Ishikawa (cell line): ENCODE measurements at regions not wholly inside any gene's neighbourhood (a gene's known extent, or its start where the extent isn't known, plus 50 kb on each side); places are given as distances from the start of the nearest gene placed in this dataset.

Experiments used
- CEBPB ChIP-seq: IDR thresholded peaks from 2 replicates; pipeline ENCODE4 v1.6.1; 2012
- CREB1 ChIP-seq: IDR thresholded peaks from 2 replicates; pipeline ENCODE4 v1.6.1; 2012; ENCODE audit warnings: low read depth
- EGR1 ChIP-seq: IDR thresholded peaks from 2 replicates; pipeline ENCODE4 v1.6.1; 2012
- EP300 ChIP-seq: IDR thresholded peaks from 2 replicates; pipeline ENCODE4 v1.6.1; 2012; ENCODE audit warnings: borderline replicate concordance
- FOXM1 ChIP-seq: IDR thresholded peaks from 2 replicates; pipeline ENCODE4 v1.6.1; 2012; ENCODE audit warnings: low read depth, borderline replicate concordance
- MAX ChIP-seq: IDR thresholded peaks from 2 replicates; pipeline ENCODE4 v1.6.1; 2012
- NFIC ChIP-seq: IDR thresholded peaks from 2 replicates; pipeline ENCODE4 v1.6.1; 2012
- RAD21 ChIP-seq: IDR thresholded peaks from 2 replicates; pipeline ENCODE4 v1.6.1; 2012; ENCODE audit warnings: low read depth
- TAF1 ChIP-seq: IDR thresholded peaks from 2 replicates; pipeline ENCODE4 v1.6.1; 2012; ENCODE audit warnings: low read depth, mild to moderate bottlenecking
- TCF12 ChIP-seq: IDR thresholded peaks from 2 replicates; pipeline ENCODE4 v1.6.1; 2012; ENCODE audit warnings: low read depth
- TEAD4 ChIP-seq: IDR thresholded peaks from 2 replicates; pipeline ENCODE4 v1.6.1; 2012
- USF1 ChIP-seq: IDR thresholded peaks from 2 replicates; pipeline ENCODE4 v1.6.1; 2012
- YY1 ChIP-seq: IDR thresholded peaks from 2 replicates; pipeline ENCODE4 v1.6.1; 2012; ENCODE audit warnings: low read depth
- ZBTB7A ChIP-seq: IDR thresholded peaks from 2 replicates; pipeline ENCODE4 v1.6.1; 2012; ENCODE audit warnings: low read depth
- TF ChIP-seq, protein P1 (sequence below): IDR thresholded peaks from 2 replicates; pipeline ENCODE4 v1.6.1; 2012; ENCODE audit warnings: low read depth, mild to moderate bottlenecking

- TF ChIP-seq TEAD4 (no peak), MAX (no peak), EP300 (no peak), CREB1 (no peak), YY1 (no peak), TCF12 (no peak), FOXM1 (no peak), EGR1 (no peak), USF1 (no peak), NFIC (no peak), TAF1 (no peak), CEBPB (no peak), RAD21 (no peak)
These were observed 220.7 kb upstream of the GLI3 start for GRCh38 chr7:42457663-42458062.

GRCh38 chr7:42456756-42457276 lies 219.8 kb upstream of the GLI3 start:
- TF ChIP-seq EGR1, result no peak
- no peak for TF ChIP-seq NFIC
- no peak for TF ChIP-seq CREB1
- no peak for TF ChIP-seq MAX
- no peak for TF ChIP-seq ZBTB7A
- TF ChIP-seq TAF1, result no peak
- no peak for TF ChIP-seq FOXM1
- TF ChIP-seq CEBPB, result no peak
- TF ChIP-seq RAD21, result no peak
- no peak for TF ChIP-seq TEAD4
- TF ChIP-seq TCF12, result no peak
- TF ChIP-seq YY1, result no peak
- TF ChIP-seq EP300, result no peak
- TF ChIP-seq, protein P1, sequence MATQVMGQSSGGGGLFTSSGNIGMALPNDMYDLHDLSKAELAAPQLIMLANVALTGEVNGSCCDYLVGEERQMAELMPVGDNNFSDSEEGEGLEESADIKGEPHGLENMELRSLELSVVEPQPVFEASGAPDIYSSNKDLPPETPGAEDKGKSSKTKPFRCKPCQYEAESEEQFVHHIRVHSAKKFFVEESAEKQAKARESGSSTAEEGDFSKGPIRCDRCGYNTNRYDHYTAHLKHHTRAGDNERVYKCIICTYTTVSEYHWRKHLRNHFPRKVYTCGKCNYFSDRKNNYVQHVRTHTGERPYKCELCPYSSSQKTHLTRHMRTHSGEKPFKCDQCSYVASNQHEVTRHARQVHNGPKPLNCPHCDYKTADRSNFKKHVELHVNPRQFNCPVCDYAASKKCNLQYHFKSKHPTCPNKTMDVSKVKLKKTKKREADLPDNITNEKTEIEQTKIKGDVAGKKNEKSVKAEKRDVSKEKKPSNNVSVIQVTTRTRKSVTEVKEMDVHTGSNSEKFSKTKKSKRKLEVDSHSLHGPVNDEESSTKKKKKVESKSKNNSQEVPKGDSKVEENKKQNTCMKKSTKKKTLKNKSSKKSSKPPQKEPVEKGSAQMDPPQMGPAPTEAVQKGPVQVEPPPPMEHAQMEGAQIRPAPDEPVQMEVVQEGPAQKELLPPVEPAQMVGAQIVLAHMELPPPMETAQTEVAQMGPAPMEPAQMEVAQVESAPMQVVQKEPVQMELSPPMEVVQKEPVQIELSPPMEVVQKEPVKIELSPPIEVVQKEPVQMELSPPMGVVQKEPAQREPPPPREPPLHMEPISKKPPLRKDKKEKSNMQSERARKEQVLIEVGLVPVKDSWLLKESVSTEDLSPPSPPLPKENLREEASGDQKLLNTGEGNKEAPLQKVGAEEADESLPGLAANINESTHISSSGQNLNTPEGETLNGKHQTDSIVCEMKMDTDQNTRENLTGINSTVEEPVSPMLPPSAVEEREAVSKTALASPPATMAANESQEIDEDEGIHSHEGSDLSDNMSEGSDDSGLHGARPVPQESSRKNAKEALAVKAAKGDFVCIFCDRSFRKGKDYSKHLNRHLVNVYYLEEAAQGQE, result no peak
- TF ChIP-seq USF1, result no peak

DNA sequence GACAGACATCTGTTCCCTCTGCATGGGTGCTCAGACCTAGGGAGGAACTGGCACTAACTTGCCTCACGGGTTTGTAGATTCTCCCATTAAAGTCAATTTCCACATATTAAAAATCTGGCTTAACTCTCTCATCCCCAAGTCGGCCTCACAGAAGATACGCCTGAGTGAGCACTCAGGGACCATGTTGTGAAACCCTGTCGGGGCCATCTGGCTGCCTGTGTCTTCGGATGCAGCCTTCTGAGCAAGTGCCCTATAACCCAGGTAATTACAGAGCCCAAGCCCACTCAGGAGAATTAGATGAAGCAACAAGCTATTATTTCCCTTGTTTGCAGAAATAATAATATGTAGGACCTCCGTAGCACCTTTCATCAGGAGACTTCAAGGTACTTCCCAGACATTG lies 219.3 kb upstream of the GLI3 start:
- TF ChIP-seq EGR1 (no peak), USF1 (no peak), ZBTB7A (no peak), TCF12 (no peak), TAF1 (no peak), NFIC (no peak), TEAD4 (no peak), YY1 (no peak), FOXM1 (no peak)

DNA sequence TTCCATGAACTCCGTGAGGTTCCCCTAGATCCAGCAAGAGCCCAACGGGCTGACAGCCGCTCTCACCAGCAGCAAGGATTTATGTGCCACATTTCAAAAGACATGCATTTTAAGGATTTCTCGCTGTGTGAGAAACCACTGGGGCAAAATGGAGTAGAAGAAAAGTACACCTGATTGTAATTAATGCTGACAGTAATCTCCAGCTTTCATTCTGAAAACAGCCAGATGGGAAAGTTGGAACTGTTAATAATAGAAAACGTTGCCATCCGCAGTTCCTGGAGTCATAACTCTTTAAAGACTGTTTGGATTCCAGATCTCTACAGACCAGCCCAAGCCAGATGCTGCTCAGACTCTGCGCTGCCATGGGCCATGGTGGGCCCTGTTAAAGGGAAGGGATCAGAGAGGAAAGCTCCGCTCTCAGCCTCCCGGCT lies 216.9 kb upstream of the GLI3 start:
- TF ChIP-seq FOXM1, result no peak
- no peak for TF ChIP-seq CEBPB
- TF ChIP-seq RAD21, result no peak
- no peak for TF ChIP-seq YY1
- TF ChIP-seq NFIC, result no peak
- TF ChIP-seq TAF1, result no peak
- no peak for TF ChIP-seq MAX
- no peak for TF ChIP-seq EP300
- TF ChIP-seq TCF12, result no peak
- TF ChIP-seq ZBTB7A, result no peak
- TF ChIP-seq EGR1, result no peak

DNA sequence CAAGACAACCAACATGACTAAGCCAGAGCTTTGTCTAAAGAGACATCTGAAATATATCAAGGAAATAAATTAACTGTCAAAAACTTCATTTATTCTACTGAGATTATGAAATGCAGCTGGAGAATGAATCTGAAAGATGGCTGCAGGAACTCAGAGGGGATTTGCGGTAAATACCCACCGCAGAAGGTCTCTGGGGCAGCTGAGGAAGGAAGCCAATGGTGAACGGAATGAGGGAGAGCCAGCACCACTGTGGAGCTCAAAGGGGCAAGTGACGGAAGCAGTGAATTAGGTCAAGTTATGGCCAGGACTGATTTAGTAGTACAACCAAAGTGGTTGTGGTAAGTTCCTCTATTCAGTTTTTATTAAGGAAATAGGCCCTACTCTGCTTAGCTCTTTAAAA lies 215.3 kb upstream of the GLI3 start:
- TF ChIP-seq TCF12, result no peak
- TF ChIP-seq TEAD4, result no peak
- TF ChIP-seq NFIC, result no peak
- no peak for TF ChIP-seq RAD21
- no peak for TF ChIP-seq CEBPB
- no peak for TF ChIP-seq FOXM1
- TF ChIP-seq EP300, result no peak
- TF ChIP-seq MAX, result no peak
- no peak for TF ChIP-seq CREB1

- TF ChIP-seq TEAD4 (no peak), CREB1 (no peak), CEBPB (no peak), NFIC (no peak), EGR1 (no peak)
- TF ChIP-seq, protein P1, result no peak
These were observed 212.4 kb upstream of the GLI3 start for GRCh38 chr7:42449431-42449830.
